Trophoblast cell (in vitro differentiated cells and primary cell): ENCODE measurements at regions not wholly inside any gene's neighbourhood (a gene's known extent, or its start where the extent isn't known, plus 50 kb on each side); places are given as distances from the start of the nearest gene placed in this dataset.

Source experiments
- DNase-seq, 2 donors: peaks; one replicate each; pipeline ENCODE4 v3.0.0-alpha.2; 2016
- H2AFZ ChIP-seq: 2 replicates; pipeline ENCODE4 v1.6.1; 2013; ENCODE audit warnings: low read length, moderate library complexity, mild to moderate bottlenecking; ENCODE audit not compliant: insufficient read depth, poor library complexity
- H2AK5ac ChIP-seq: 2 replicates; pipeline ENCODE4 v1.6.1; 2013; ENCODE audit warnings: mild to moderate bottlenecking, low read length
- H2BK120ac ChIP-seq: 2 replicates; pipeline ENCODE4 v1.6.1; 2013; ENCODE audit warnings: low read length, mild to moderate bottlenecking, moderate library complexity; ENCODE audit not compliant: insufficient read depth, poor library complexity
- H2BK12ac ChIP-seq: 2 replicates; pipeline ENCODE4 v1.6.1; 2013; ENCODE audit warnings: mild to moderate bottlenecking, low read length, moderate library complexity
- H2BK5ac ChIP-seq: 2 replicates; pipeline ENCODE4 v1.6.1; 2013; ENCODE audit warnings: low read length, low read depth, moderate library complexity, mild to moderate bottlenecking; ENCODE audit not compliant: poor library complexity
- H3K14ac ChIP-seq: 2 replicates; pipeline ENCODE4 v1.6.1; 2013; ENCODE audit warnings: mild to moderate bottlenecking, low read length
- H3K18ac ChIP-seq: 2 replicates; pipeline ENCODE4 v1.6.1; 2013; ENCODE audit warnings: mild to moderate bottlenecking, low read length
- H3K23ac ChIP-seq: 2 replicates; pipeline ENCODE4 v1.6.1; 2013; ENCODE audit warnings: low read length
- H3K27ac ChIP-seq: 2 replicates; pipeline ENCODE4 v1.5.1; 2013; ENCODE audit warnings: low read depth, mild to moderate bottlenecking, inconsistent platforms, low read length, moderate library complexity
- H3K27me3 ChIP-seq: 2 replicates; pipeline ENCODE4 v1.6.1; 2013; ENCODE audit warnings: inconsistent platforms, mild to moderate bottlenecking, low read length, moderate library complexity; ENCODE audit not compliant: insufficient read depth
- H3K36me3 ChIP-seq, 2 experiments: 1 replicate in 1 of 2; 2 replicates in 1 of 2; pipeline ENCODE4 v1.6.1; 2013; ENCODE audit warnings: low read length in 2 of 2, mild to moderate bottlenecking in 2 of 2, moderate library complexity in 1 of 2; ENCODE audit not compliant: insufficient read depth in 2 of 2, control insufficient read depth in 1 of 2
- H3K4ac ChIP-seq: 2 replicates; pipeline ENCODE4 v1.6.1; 2013; ENCODE audit warnings: low read depth, mild to moderate bottlenecking, low read length, moderate library complexity
- H3K4me1 ChIP-seq, 2 experiments: 1 replicate in 1 of 2; 2 replicates in 1 of 2; pipeline ENCODE4 v1.6.1; 2013; ENCODE audit warnings: low read length in 2 of 2, mild to moderate bottlenecking in 2 of 2, moderate library complexity in 1 of 2; ENCODE audit not compliant: insufficient read depth in 2 of 2, control insufficient read depth in 1 of 2
- H3K4me2 ChIP-seq: 2 replicates; pipeline ENCODE4 v1.6.1; 2013; ENCODE audit warnings: inconsistent platforms, mild to moderate bottlenecking, low read length, moderate library complexity
- H3K4me3 ChIP-seq: 2 replicates; pipeline ENCODE4 v1.5.1; 2013; ENCODE audit warnings: mild to moderate bottlenecking, low read depth, low read length, inconsistent platforms
- H3K79me1 ChIP-seq: one replicate; pipeline ENCODE4 v1.6.1; 2013; ENCODE audit warnings: low read length
- H3K79me2 ChIP-seq: 2 replicates; pipeline ENCODE4 v1.6.1; 2013; ENCODE audit warnings: low read length, mild to moderate bottlenecking; ENCODE audit not compliant: control insufficient read depth, insufficient read depth, poor library complexity
- H3K9ac ChIP-seq: 2 replicates; pipeline ENCODE4 v1.6.1; 2013; ENCODE audit warnings: mild to moderate bottlenecking, low read length
- H3K9me3 ChIP-seq: 2 replicates; pipeline ENCODE4 v1.6.1; 2013; ENCODE audit warnings: low read depth, mild to moderate bottlenecking, control low read depth, inconsistent platforms, low read length; ENCODE audit not compliant: insufficient read depth
- H4K12ac ChIP-seq: 2 replicates; pipeline ENCODE4 v1.6.1; 2013; ENCODE audit warnings: low read depth, mild to moderate bottlenecking, low read length, moderate library complexity
- H4K8ac ChIP-seq: 2 replicates; pipeline ENCODE4 v1.6.1; 2013; ENCODE audit warnings: low read depth, mild to moderate bottlenecking, low read length, moderate library complexity
- H4K91ac ChIP-seq: one replicate; pipeline ENCODE4 v1.6.1; 2013; ENCODE audit warnings: low read depth, mild to moderate bottlenecking, low read length, moderate library complexity
- WGBS: extraction: QIAGEN DNeasy Blood & Tissue Kit; methylation state at CpG from one replicate; pipeline ENCODE4 v1.1.7; 2013; ENCODE audit warnings: missing lambda C conversion rate; ENCODE audit not compliant: insufficient read length, insufficient coverage; ENCODE audit errors: extremely low coverage; 5-methylcytosine and 5-hydroxymethylcytosine counted together

DNA sequence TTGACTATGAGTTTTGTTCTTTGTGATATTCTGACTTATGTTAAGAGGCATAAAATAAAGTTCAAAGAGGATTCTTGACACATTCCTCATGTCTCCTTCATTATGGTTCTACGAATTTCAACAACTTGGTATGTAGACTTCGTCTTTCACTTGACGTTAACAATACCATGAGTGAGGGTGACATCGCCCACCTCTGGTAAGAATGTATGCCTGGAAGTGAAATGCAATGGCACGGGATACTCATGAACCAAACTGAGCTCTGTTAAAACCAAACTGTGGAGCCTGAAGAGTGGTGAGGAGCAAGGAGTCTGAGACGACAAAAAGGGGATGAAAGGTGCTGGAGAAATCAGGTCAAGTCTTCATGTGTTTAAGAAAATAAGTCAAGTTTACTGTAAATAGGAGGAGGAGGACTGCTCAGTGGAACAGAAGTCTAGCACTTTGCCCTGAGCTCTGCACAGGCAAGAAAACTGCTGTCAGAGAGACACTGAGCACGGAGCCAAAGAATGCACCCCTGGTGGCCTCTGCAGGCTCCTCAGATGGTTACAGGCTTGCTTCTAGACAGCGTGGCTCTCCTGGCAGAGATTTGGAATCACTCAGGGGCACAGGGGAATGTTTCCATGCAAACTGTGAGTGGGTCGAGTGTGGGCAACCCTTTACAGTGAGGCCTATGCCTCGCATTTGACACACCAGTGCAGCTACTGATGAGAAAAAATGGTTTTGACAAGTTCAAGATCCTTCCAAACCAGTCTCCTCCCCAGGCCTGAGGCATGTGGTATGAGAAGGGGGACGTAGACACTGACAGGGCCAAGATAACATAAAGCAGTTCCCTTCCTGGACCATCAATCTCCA lies 470.1 kb downstream of the IRX1 start:
- WGBS = no CpG with 5 or more reads among the region's 11 CpGs
- Histone ChIP-seq H2BK120ac (no peak overlapping the region), H3K79me1 (no peaks in the 10 kb centered on the region), H4K12ac (no peak overlapping the region), H3K36me3 (no peaks in the 10 kb centered on the region), H3K27ac (peak overlapping the region; percentile 24), H2BK5ac (no peak overlapping the region), H2AFZ (no peak overlapping the region), H4K91ac (no peak overlapping the region), H3K4ac (no peak overlapping the region), H3K14ac (no peak overlapping the region), H3K4me1 (peaks cover 8 to 9% of the 10 kb centered on the region in 2 experiments), H3K18ac (no peak overlapping the region), H3K9ac (no peak overlapping the region), H4K8ac (no peak overlapping the region), H3K23ac (no peak overlapping the region), H3K4me3 (no peak overlapping the region), H2AK5ac (no peak overlapping the region), H3K9me3 (peaks cover 2% of the 10 kb centered on the region), H3K27me3 (no peaks in the 10 kb centered on the region), H2BK12ac (no peak overlapping the region), H3K4me2 (peak overlapping the region; percentile 21), H3K79me2 (no peaks in the 10 kb centered on the region)
- no peak for DNase-seq

DNA sequence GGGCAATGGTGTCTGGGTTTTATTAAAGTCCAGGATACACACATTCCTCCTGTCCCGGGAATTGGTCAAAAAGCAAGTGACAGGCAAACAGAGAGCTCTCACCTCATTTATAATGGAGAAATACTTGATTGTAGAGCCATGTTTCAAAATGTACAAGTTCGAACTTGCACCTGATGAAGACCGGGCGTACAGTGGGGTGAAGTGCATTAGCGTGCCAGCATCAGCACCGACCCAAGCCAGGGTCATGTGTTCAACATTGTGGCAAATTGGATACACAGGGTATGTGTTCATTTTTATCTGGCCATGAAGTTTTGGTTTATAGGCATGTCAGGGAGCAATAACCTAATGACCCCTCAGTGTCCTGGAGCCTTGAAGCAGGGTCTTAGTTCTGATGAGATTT lies 472.5 kb downstream of the IRX1 start:
- no peak for DNase-seq
- no peak overlapping the region for H3K27ac ChIP-seq
- H3K18ac ChIP-seq = no peak overlapping the region
- no peak overlapping the region for H2BK120ac ChIP-seq
- H3K4me2 ChIP-seq = no peak overlapping the region
- H3K27me3 ChIP-seq = no peaks in the 10 kb centered on the region
- no peak overlapping the region for H4K91ac ChIP-seq
- H2AFZ ChIP-seq = no peak overlapping the region
- H3K23ac ChIP-seq = no peak overlapping the region
- no peaks in the 10 kb centered on the region for H3K36me3 ChIP-seq
- H3K79me2 ChIP-seq = no peaks in the 10 kb centered on the region
- no peak overlapping the region for H2AK5ac ChIP-seq
- no peak overlapping the region for H4K12ac ChIP-seq
- no peaks in the 10 kb centered on the region for H3K79me1 ChIP-seq
- H2BK5ac ChIP-seq = no peak overlapping the region
- H3K4ac ChIP-seq = no peak overlapping the region
- H3K4me1 ChIP-seq = peaks cover 8 to 9% of the 10 kb centered on the region in 2 experiments
- H3K14ac ChIP-seq = no peak overlapping the region
- no peak overlapping the region for H3K4me3 ChIP-seq
- no peak overlapping the region for H2BK12ac ChIP-seq
- H3K9ac ChIP-seq = no peak overlapping the region
- H3K9me3 ChIP-seq = peaks cover 2% of the 10 kb centered on the region
- WGBS = no CpG with 5 or more reads among the region's 6 CpGs
- H4K8ac ChIP-seq = no peak overlapping the region

DNA sequence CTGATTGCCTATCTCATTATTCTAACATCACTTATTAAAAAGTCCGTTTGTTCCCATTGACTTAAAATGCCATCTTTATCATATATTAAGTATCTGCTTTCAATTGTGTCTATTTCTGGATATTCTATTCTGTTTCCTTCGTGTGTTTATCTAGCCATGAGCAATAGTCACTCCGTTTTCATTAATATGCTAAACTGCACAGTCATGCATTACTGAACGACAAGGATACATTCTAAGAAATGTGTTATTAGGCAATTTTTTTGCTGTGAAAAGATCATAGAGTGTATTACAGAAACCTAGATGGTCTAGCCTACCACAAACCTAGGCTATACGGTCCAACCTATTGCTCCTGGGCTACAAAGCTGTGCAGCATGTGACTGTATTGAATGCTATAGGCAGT lies 482.9 kb downstream of the IRX1 start:
- H3K4me2 ChIP-seq = no peak overlapping the region
- H3K23ac ChIP-seq = no peak overlapping the region
- no peak overlapping the region for H3K4me3 ChIP-seq
- H2BK5ac ChIP-seq = no peak overlapping the region
- H3K4me1 ChIP-seq = no peaks in the 10 kb centered on the region
- H3K27me3 ChIP-seq = no peaks in the 10 kb centered on the region
- H2AFZ ChIP-seq = no peak overlapping the region
- H4K91ac ChIP-seq = no peak overlapping the region
- H3K9ac ChIP-seq = no peak overlapping the region
- H3K18ac ChIP-seq = no peak overlapping the region
- WGBS = no CpG with 5 or more reads among the region's 5 CpGs
- no peak overlapping the region for H3K14ac ChIP-seq
- no peak for DNase-seq
- no peak overlapping the region for H2BK12ac ChIP-seq
- H3K79me2 ChIP-seq = no peaks in the 10 kb centered on the region
- H3K36me3 ChIP-seq = no peaks in the 10 kb centered on the region
- peaks cover 6% of the 10 kb centered on the region for H3K9me3 ChIP-seq
- no peak overlapping the region for H4K12ac ChIP-seq
- H3K27ac ChIP-seq = no peak overlapping the region
- H2AK5ac ChIP-seq = no peak overlapping the region
- H3K4ac ChIP-seq = no peak overlapping the region
- no peak overlapping the region for H4K8ac ChIP-seq
- no peaks in the 10 kb centered on the region for H3K79me1 ChIP-seq
- no peak overlapping the region for H2BK120ac ChIP-seq

DNA sequence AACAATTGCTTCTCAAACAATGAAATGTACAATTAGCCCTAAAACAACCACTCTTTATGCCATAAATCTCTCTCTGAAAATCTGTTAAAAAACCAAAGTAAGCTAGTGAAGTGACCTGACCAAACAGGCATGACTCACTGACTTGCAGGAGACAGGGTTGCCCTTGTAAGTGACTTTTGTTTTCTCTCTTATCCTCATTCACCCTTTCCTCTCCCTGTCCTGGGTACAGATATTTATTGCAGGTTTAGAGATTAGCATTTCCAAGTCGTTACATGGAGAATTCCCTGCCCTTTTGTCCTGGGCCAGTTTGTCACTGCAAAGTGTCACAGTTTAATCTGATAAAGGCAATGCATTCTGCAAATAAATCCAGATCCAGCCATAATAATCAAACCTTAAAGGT lies 484.2 kb downstream of the IRX1 start:
- Histone ChIP-seq H3K27me3 (no peaks in the 10 kb centered on the region), H2BK120ac (no peak overlapping the region), H3K4me3 (no peak overlapping the region), H4K8ac (no peak overlapping the region), H2AK5ac (no peak overlapping the region), H3K36me3 (no peaks in the 10 kb centered on the region), H2BK5ac (no peak overlapping the region), H4K12ac (no peak overlapping the region), H3K4me1 (no peaks in the 10 kb centered on the region), H3K79me2 (no peaks in the 10 kb centered on the region), H3K9me3 (peaks cover 6% of the 10 kb centered on the region), H3K14ac (no peak overlapping the region), H3K23ac (no peak overlapping the region), H2AFZ (no peak overlapping the region), H3K27ac (no peak overlapping the region), H3K79me1 (no peaks in the 10 kb centered on the region), H2BK12ac (no peak overlapping the region), H3K9ac (no peak overlapping the region), H3K4me2 (no peak overlapping the region), H3K4ac (no peak overlapping the region), H4K91ac (no peak overlapping the region), H3K18ac (no peak overlapping the region)
- no peak for DNase-seq
- WGBS = no CpG with 5 or more reads among the region's 1 CpG
